Activated T-cell treated with anti-CD3 and anti-CD28 coated beads for 4 hours (primary cell): ENCODE measurements at regions not wholly inside any gene's neighbourhood (a gene's known extent, or its start where the extent isn't known, plus 50 kb on each side); places are given as distances from the start of the nearest gene placed in this dataset.
"Not testable (repeated sequence)": the region's sequence is repeated elsewhere in the genome, so short reads cannot be mapped to it uniquely, and the experiment has no call there.

Experiments used
- DNase-seq: peaks from one replicate; pipeline ENCODE4 v3.0.0-alpha.2; 2020

DNA sequence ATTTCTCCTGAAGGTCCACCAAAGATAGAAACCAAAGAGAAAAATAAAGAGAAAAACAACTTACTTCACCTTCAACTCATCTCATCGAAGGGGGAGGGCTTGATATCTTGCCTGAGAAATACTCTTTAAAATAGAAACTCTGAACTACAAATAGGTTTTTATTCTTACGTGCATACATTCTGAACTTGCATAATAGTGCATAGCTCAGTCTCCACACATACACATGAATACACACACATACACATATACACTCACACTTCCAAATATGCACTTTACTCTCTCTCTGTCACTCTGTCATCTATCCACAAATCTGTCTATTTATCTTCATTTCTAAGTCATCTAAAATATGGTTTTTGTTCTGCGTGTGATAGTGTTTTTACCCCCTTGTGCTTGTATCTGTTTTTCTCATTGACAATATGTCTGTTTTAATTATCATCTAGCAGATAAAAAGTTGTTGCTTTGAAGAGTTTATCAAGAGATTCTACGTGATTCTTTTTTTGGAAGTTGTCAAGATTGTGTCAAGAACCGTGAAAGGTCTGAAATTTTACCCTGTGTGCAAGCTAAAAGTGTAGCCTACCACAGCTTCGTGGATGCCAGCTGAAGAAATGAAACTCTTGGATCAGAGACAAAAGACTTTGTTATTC is 468.8 kb downstream of the EPM2A start:
- no peak for DNase-seq

- DNase-seq: no peak
Observed at GRCh38 chr6:145267076-145267867, 468.0 kb downstream of the EPM2A start.

DNA sequence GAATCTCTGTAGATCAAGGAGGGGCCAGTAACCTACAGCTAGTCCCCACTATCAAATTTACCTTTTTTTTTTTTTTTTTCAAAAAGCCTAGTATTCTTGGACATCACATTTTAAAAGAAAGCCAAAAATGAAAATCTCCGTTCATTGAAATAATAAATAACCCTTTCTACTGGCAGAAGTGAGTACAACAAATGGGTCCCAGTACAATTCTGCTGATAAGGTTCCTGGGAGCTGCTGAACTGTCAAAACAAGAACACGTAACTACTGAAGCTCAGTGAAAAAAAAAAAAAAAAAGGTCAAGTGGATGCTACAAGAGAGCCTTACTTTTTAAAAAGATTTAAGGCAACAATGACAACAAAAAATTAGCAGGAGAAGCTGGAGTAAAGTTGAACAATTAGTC is 464.9 kb downstream of the EPM2A start:
- DNase-seq: no peak

DNA sequence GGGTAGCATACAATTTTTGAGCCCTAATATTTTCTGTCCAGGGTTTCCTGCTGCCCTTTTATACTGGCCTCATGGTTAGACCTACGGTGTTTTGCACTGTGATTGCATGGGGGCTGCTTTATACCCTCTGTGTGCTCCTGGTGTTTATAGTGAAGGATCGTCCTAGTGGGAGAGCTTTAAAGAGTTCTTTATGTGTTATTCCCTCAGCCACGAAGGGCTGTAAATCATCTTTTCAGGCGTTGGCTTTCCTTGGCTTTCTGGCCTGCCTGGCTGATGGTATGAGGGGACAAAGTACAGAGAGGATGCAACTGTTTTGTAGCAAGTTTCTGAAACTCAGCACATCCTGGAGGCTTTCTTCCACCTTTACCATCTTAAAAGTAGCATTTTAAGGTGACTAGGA is 464.3 kb downstream of the EPM2A start:
- DNase-seq: no peak

GRCh38 chr6:145271577-145271976 is 463.7 kb downstream of the EPM2A start:
- DNase-seq: no peak

DNA sequence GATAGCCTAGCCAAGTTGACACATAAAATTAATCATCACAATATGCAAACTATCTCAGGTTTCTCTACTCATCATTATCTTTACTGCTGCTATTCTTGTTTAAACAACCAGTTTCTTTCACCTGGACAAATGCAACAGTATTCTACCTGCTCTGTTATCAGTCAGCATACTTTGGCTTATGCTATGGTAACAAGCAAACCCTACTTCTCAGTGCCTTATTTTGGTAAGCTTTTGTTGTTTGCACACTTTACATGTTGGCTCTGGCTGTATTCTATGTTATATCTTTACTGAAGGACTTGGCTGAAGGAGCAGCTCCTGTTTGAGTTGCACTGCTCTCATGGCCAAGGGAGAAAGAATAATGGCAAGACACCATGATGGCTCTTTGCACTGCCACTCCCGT is 463.1 kb downstream of the EPM2A start:
- DNase-seq: no peak

GRCh38 chr6:145273136-145273535 is 462.2 kb downstream of the EPM2A start:
- DNase-seq: no peak

- DNase-seq: no peak
Observed at GRCh38 chr6:145274083-145274482, 461.2 kb downstream of the EPM2A start.

GRCh38 chr6:145275019-145275418 is 460.3 kb downstream of the EPM2A start:
- no peak for DNase-seq

DNA sequence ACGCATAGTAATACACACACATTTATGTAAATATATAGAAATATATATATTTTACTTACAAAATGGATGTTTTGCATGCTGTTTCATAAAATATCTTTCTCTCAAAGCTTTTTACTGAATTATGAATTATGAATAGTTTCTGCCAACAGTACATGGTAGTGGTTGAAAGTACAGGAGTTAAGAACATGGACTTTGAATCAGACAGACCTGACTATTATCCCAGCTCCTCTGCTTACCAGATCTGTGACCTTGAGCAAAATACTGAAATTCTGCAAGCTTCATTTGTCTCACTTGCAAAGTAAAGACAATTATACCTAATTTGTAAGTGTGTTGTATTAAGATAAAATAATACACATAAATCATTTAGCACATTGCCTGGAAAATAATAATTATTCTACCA is 459.5 kb downstream of the EPM2A start:
- DNase-seq: no peak

GRCh38 chr6:145276756-145277155 is 458.6 kb downstream of the EPM2A start:
- DNase-seq: no peak

DNA sequence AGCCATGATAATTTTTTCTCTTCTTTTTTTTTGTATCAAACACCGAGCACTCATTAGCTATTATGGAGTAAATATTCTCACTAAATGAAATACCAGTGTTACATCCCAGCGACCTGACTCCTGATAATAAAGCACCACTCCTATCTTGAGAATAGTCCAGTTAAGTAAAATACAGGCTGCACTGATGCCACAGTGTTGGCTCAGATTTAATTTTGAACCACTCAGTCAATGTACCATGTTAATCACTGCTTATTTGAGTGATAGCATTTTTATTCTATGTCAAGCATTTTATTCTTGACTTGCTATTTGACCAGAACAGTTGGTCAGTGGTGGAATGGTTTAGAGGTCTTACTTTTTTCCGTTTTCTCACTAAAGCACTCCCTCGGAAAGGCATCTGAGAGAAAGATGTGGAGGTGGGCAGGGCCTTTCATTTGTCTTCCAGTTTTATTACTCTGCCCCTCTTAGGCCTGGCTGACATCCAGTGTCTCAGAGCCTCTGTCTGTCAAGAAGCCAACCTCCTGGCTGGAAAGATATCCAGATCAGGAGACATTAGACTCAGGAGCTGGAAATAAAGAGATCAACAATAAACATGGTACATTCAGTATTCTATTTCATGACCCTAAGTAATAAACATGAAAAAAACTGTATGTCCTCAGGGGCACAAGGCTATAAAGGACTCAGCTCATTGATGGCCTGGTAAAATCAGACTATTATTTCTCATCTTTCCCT is 457.8 kb downstream of the EPM2A start:
- no peak for DNase-seq

DNA sequence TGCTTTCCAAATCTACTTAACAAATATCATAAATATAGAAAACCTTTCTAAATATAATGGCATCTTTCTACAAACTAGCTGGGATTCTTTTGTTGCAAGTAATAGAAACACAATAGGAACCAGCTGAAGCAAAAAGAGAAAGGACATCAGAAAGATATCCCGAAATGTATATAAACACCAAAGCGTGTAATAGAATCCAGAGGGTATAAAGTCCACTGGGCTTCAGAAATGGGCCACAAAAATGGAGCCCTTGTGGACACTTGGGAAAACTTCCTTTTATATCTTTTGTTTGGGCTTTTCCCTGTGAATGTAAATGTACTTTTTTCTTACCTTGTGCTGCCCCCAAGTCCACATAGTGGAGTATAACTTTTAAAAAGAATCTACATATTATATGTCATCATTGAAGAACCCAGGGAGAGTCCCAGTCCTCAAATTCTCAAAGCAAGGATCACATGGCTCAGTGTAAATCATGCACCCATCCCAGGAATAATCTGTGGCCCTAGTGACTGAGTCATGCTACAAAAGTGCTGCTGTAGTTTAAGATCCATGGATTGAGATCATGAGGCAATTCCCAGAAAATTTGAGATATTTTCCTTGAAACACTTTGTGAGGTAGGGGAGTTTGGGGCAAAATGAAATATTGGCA is 457.0 kb downstream of the EPM2A start:
- DNase-seq: no peak

DNA sequence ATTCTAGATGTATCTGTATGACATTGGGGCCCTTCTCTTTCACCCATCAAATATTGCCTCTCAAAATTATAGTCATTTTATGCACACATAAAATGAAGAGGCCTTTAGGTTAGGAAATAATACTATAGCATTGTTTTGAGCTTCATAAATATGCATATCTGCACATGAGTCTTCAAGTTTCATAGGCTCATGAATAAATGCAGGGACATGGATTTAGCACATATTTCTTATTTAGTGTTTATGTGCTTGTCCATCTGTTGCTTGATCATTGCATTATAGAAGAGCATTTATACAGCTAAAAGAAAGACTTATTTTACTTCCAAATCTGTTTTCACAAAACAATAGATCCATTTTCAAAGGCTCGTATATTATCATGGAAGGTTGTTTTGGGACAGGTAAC is 455.8 kb downstream of the EPM2A start:
- no peak for DNase-seq

DNA sequence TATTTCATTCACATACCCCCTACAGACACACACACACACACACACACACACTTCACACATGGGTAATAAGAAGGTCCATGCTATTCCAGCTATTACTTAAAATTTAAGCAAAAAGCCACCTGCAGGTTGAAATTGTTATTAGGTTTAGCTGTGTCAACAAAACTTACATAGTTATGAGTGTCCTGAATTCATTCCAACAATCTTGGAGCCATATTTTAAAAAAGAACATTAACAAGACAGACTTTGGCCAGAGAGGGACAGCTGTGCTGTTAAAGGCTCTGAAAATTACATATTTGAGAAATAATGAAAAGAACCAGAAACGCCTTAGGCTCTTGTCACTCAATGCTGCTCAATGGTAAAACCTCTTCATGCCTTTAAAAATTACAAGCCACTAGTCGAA is 455.3 kb downstream of the EPM2A start:
- DNase-seq: no peak

DNA sequence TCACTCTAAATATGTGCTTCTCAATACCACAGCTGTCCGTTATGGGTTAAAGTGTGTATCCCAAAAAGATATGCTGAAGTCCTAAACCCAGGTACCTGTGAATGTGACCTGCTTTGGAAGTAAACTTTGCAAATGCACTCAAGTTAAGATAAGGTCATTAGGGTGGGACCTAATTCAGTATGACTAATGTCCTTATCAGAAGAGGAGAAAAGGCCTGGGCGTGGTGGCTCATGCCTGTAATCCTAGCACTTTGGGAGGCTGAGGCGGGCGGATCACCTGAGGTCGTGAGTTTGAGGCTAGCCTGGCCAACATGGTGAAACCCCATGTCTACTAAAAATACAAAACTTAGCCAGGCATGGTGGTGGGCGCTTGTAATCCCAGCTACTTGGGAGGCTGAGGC is 452.1 kb downstream of the EPM2A start:
- not testable (repeated sequence) for DNase-seq

- no peak for DNase-seq
Observed at GRCh38 chr6:145283856-145284255, 451.5 kb downstream of the EPM2A start.

GRCh38 chr6:145286916-145287315 is 448.4 kb downstream of the EPM2A start:
- DNase-seq: no peak

DNA sequence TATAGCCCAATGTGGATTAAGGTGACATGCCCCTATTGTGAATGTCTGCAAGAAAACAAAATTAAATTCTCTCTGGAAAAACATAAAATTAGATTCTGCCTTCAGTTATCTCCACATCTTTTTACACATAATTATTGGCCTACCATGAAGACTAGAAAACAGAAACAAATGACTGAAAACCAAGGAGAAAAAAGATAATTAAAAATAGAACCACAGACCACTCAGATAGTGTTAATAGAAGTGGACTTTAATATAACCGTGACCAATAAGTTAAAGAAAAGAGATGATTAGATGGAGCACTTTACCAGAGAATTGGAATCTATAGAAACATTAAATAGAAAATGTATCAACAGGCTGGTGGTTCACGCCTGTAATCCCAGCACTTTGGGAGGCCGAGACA is 445.7 kb downstream of the EPM2A start:
- no peak for DNase-seq

- no peak for DNase-seq
Observed at GRCh38 chr6:145290122-145290521, 445.2 kb downstream of the EPM2A start.

GRCh38 chr6:145292066-145292465 is 443.3 kb downstream of the EPM2A start:
- no peak for DNase-seq

- DNase-seq: no peak
Observed at GRCh38 chr6:145294942-145295341, 440.4 kb downstream of the EPM2A start.

DNA sequence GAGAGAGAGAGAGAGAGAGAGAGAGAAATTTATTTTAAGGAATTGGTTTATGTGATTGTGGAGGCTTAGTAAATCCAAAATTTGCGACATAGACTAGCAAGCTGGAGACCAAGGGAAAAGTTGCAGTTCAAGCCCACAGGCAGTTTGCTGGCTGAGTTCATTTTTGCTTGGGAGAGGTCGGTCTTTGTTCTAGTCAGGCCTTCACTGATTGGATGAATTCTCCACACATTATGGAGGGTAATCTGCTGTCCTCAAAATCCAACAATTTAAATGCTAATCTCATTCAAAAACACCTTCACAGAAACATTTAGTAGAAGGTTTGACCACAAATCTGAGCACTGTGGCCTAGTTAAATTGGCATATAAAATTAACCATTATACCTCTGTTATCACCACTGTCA is 439.6 kb downstream of the EPM2A start:
- no peak for DNase-seq

DNA sequence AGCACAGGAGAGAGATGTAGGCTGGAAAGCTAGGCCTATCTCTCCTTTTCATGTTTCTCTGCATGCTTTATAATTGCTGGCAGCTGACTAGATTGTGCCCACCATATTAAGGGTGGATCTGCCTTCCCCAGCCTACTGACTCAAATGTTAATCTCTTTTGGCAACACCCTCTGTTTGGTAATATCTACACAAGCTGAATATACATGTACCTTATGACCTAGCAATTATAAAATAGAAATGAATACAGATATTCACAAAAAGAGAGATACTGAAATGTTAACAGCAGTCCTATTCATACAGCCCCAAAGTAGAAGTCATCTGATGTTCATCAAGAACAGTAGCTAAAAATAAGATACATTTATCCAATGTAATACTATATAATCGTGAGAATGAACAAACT is 429.6 kb downstream of the EPM2A start:
- no peak for DNase-seq
